ENCODE measurements at regions not wholly inside any gene's neighbourhood (a gene's known extent, or its start where the extent isn't known, plus 50 kb on each side); places are given as distances from the start of the nearest gene placed in this dataset.

DNA sequence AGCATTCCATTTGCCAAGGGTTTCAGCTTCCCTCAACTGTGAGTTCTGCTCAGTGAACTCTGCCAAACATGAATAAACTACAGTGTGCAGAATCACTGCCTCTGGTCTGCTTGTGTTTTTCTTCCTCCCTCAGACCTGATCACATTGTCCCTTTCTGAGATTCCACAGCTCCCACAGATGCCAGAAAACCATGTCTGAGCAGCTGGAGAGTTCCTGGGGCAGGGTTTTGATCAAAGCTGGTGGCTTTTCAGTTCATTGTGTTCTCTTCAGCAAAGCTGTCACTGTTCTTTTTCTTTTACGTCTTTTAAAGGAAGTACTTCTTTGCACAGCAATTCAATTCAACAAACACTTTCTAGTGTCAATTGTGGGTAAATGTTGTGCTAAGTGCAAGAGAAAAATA, 555.8 kb downstream of the RBFOX1 start:
- no peak for TF ChIP-seq CTCF (IDR thresholded peaks at IDR 0.05; ENCODE audit: poor library complexity)
- TF ChIP-seq EZH2 (IDR thresholded peaks at IDR 0.05; ENCODE audit: borderline replicate concordance), result no peak
- TF ChIP-seq EZH2phosphoT487 (IDR thresholded peaks at IDR 0.05; ENCODE audit: low read depth, severe bottlenecking, unreplicated experiment), result no peak
